ENCODE measurements at regions not wholly inside any gene's neighbourhood (a gene's known extent, or its start where the extent isn't known, plus 50 kb on each side); places are given as distances from the start of the nearest gene placed in this dataset.
"Not testable (repeated sequence)": the region's sequence is repeated elsewhere in the genome, so short reads cannot be mapped to it uniquely, and the experiment has no call there.

DNA sequence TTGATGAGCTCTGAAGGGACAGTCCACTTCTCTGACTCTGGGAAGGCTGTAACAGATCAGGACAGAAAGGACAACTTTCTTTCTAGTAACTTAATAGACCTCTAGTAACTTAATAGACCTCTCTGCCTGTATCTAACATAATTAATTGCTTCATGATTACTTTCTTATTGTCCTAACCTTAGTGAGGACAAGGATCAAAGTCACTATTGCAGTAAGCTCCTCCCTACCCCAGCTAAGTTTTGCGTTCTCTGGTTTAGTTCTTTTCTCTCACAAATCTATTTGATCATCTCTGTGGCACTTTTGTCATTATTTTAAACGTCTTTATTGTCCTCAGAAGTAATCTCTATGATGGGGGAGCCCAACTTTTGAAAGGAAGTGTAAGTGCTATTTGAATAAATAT is 125.5 kb upstream of the UGP2 start:
- no peak for DNase-seq
- H3K9me3 ChIP-seq (replicated peaks; ENCODE audit: control insufficient read depth, low read depth, low read length): no peaks in the 10 kb centered on the region
- H3K36me3 ChIP-seq (ENCODE audit: control insufficient read depth, insufficient read depth, low read length): no peaks in the 10 kb centered on the region
- WGBS (ENCODE audit: insufficient coverage): no CpG with 5 or more reads among the region's 2 CpGs
- H3K4me3 ChIP-seq (ENCODE audit: low read length): no peak overlapping the region
- no peak overlapping the region for H3K27ac ChIP-seq (ENCODE audit: low read length)
- no peaks in the 10 kb centered on the region for H3K27me3 ChIP-seq (ENCODE audit: control insufficient read depth, insufficient read depth, low read length)
- peaks cover 2% of the 10 kb centered on the region for H3K4me1 ChIP-seq (ENCODE audit: control insufficient read depth, insufficient read depth, low read length)

DNA sequence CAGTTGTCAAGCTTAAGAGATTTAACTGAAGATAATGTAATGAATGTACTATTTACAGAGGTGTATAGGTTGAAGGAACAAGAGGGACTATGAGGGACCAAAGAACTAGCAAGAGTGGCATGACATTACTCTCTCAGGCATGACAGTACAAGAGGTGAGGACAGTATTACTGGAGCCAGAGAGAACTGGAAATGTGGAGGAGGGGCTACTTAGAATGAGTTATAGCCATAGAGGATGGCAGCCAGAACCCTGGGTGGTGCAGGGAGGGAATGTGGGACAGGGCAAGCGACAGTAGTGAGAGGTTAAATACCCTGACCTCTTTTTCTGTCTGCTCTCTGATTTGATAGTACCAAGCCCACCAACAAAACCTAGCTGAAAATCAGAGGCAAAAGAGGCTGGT is 122.6 kb upstream of the UGP2 start:
- Histone ChIP-seq H3K9me3 (replicated peaks; ENCODE audit: control insufficient read depth, low read depth, low read length) (no peaks in the 10 kb centered on the region), H3K36me3 (ENCODE audit: control insufficient read depth, insufficient read depth, low read length) (no peaks in the 10 kb centered on the region), H3K27me3 (ENCODE audit: control insufficient read depth, insufficient read depth, low read length) (no peaks in the 10 kb centered on the region), H3K27ac (ENCODE audit: low read length) (no peak overlapping the region), H3K4me1 (ENCODE audit: control insufficient read depth, insufficient read depth, low read length) (no peaks in the 10 kb centered on the region), H3K4me3 (ENCODE audit: low read length) (no peak overlapping the region)
- WGBS (ENCODE audit: insufficient coverage): no CpG with 5 or more reads among the region's 1 CpG
- DNase-seq: no peak

DNA sequence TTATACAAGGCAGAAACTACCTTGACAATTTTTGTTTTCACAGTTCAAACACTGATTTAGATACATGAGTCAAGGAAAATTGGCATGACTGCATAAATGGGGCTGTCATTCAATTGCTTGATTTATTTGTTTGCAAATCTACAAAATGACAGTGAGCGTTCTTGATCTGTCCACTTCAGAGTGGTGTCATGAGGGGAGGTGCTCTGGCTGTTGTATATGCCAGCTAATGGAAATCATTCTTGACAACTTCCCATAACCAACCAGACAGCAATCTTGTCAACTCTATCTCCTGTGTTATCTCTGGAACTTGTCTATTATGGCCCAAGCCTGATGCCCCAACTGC is 120.6 kb upstream of the UGP2 start:
- H3K4me1 ChIP-seq (ENCODE audit: control insufficient read depth, insufficient read depth, low read length): no peaks in the 10 kb centered on the region
- no peak overlapping the region for H3K27ac ChIP-seq (ENCODE audit: low read length)
- no peaks in the 10 kb centered on the region for H3K36me3 ChIP-seq (ENCODE audit: control insufficient read depth, insufficient read depth, low read length)
- no CpG with 5 or more reads among the region's 1 CpG for WGBS (ENCODE audit: insufficient coverage)
- DNase-seq: peak; percentile 8
- no peak overlapping the region for H3K4me3 ChIP-seq (ENCODE audit: low read length)
- H3K9me3 ChIP-seq (replicated peaks; ENCODE audit: control insufficient read depth, low read depth, low read length): no peaks in the 10 kb centered on the region
- H3K27me3 ChIP-seq (ENCODE audit: control insufficient read depth, insufficient read depth, low read length): no peaks in the 10 kb centered on the region

DNA sequence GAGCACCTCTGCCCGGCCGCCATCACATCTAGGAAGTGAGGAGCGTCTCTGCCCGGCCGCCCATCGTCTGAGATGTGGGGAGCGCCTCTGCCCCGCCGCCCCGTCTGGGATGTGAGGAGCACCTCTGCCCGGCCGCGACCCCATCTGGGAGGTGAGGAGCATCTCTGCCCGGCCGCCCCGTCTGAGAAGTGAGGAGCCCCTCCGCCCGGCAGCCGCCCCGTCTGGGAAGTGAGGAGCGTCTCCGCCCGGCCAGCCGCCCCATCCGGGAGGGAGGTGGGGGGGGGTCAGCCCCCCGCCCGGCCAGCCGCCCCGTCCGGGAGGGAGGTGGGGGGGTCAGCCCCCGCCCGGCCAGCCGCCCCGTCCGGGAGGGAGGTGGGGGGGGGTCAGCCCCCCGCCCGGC is 119.4 kb upstream of the UGP2 start:
- H3K27ac ChIP-seq (ENCODE audit: low read length); H3K36me3 ChIP-seq (ENCODE audit: control insufficient read depth, insufficient read depth, low read length); DNase-seq; H3K4me1 ChIP-seq (ENCODE audit: control insufficient read depth, insufficient read depth, low read length); H3K4me3 ChIP-seq (ENCODE audit: low read length); H3K9me3 ChIP-seq (replicated peaks; ENCODE audit: control insufficient read depth, low read depth, low read length); H3K27me3 ChIP-seq (ENCODE audit: control insufficient read depth, insufficient read depth, low read length): not testable (repeated sequence)
- no CpG with 5 or more reads among the region's 37 CpGs for WGBS (ENCODE audit: insufficient coverage)

DNA sequence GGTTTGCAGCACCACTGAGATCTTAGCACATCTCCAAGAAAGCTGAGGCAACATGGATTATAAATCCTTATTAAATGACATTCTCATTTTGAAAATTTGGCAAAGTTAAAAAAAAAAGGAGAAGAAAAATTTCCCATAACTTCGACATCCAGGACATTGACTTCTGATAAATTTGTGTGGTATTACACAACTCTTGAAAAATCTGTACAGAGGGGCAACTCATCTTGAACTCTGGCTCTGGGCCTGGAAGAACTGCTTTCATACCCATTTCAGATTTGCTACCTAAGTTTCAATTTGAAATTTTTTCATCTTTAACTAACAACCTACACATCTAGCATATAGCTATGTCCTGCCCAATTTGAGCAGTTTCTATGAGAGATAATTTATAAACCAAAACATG is 118.0 kb upstream of the UGP2 start:
- Histone ChIP-seq H3K36me3 (ENCODE audit: control insufficient read depth, insufficient read depth, low read length) (no peaks in the 10 kb centered on the region), H3K9me3 (replicated peaks; ENCODE audit: control insufficient read depth, low read depth, low read length) (no peaks in the 10 kb centered on the region), H3K27me3 (ENCODE audit: control insufficient read depth, insufficient read depth, low read length) (no peaks in the 10 kb centered on the region), H3K27ac (ENCODE audit: low read length) (no peak overlapping the region), H3K4me3 (ENCODE audit: low read length) (no peak overlapping the region), H3K4me1 (ENCODE audit: control insufficient read depth, insufficient read depth, low read length) (no peaks in the 10 kb centered on the region)
- WGBS (ENCODE audit: insufficient coverage): no CpG with 5 or more reads among the region's 1 CpG
- DNase-seq: no peak

DNA sequence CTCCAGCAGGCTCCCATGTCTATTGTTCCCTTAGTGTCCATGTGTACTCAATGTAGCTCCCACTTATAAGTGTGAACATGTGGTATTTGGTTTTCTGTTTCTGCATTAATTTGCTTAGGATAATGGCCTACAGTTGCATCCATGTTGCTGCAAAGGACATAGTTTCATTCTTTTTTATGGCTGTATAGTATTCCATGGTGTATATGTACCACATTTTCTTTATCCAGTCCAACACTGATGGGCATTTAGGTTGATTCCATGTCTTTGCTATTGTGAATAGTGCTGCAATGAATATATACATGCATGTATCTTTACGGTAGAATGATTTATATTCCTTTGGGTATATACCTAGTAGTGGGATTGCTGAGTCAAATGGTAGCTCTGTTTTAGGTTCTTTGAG is 116.5 kb upstream of the UGP2 start:
- not testable (repeated sequence) for DNase-seq; H3K4me1 ChIP-seq (ENCODE audit: control insufficient read depth, insufficient read depth, low read length); H3K36me3 ChIP-seq (ENCODE audit: control insufficient read depth, insufficient read depth, low read length); H3K9me3 ChIP-seq (replicated peaks; ENCODE audit: control insufficient read depth, low read depth, low read length); H3K4me3 ChIP-seq (ENCODE audit: low read length); H3K27me3 ChIP-seq (ENCODE audit: control insufficient read depth, insufficient read depth, low read length); H3K27ac ChIP-seq (ENCODE audit: low read length)
- no CpG with 5 or more reads among the region's 1 CpG for WGBS (ENCODE audit: insufficient coverage)

DNA sequence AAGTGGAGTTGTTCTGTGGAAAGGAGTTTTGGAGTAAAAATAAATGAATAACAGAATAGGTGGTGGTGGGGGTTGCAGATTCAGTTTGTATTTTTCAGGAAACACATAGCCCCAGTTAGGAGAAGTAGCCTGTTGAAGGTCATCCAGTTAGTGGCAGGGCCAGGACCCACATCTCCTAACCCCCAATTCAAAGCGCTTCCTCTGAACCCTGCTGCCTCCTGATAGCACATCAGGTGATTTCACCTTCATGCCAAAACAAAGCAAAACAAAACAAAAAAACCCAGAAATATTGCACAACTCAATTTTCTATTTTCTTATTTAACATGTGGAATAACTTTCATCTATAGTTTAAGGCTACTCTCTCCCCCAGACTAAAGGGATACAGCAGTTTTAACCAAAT is 112.3 kb upstream of the UGP2 start:
- no peaks in the 10 kb centered on the region for H3K4me1 ChIP-seq (ENCODE audit: control insufficient read depth, insufficient read depth, low read length)
- no peak for DNase-seq
- H3K4me3 ChIP-seq (ENCODE audit: low read length): no peak overlapping the region
- H3K27ac ChIP-seq (ENCODE audit: low read length): no peak overlapping the region
- no peaks in the 10 kb centered on the region for H3K36me3 ChIP-seq (ENCODE audit: control insufficient read depth, insufficient read depth, low read length)
- WGBS (ENCODE audit: insufficient coverage): no CpG with 5 or more reads among the region's 1 CpG
- H3K9me3 ChIP-seq (replicated peaks; ENCODE audit: control insufficient read depth, low read depth, low read length): no peaks in the 10 kb centered on the region
- H3K27me3 ChIP-seq (ENCODE audit: control insufficient read depth, insufficient read depth, low read length): no peaks in the 10 kb centered on the region

DNA sequence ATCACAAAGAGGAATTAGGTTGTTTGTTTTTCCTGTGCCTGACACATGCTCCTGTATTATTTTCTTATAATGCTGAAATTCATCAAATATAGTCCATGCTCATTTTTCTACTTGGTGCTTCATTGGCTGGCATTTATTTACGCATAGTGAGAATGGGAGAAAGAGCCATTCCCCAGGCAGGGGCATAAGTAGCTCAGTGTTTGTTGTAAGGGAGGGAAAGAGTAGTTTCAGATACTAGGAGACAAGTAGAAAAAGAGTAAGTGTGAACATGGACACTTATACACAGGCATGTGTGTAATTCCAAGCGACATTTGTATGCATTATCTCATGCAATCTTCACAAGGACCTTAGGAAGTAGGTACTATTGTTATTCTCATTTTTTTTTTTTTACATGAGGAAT is 111.9 kb upstream of the UGP2 start:
- H3K27me3 ChIP-seq (ENCODE audit: control insufficient read depth, insufficient read depth, low read length): no peaks in the 10 kb centered on the region
- H3K9me3 ChIP-seq (replicated peaks; ENCODE audit: control insufficient read depth, low read depth, low read length): no peaks in the 10 kb centered on the region
- no peaks in the 10 kb centered on the region for H3K4me1 ChIP-seq (ENCODE audit: control insufficient read depth, insufficient read depth, low read length)
- H3K4me3 ChIP-seq (ENCODE audit: low read length): no peak overlapping the region
- no peak overlapping the region for H3K27ac ChIP-seq (ENCODE audit: low read length)
- DNase-seq: no peak
- WGBS (ENCODE audit: insufficient coverage): no CpG with 5 or more reads among the region's 2 CpGs
- H3K36me3 ChIP-seq (ENCODE audit: control insufficient read depth, insufficient read depth, low read length): no peaks in the 10 kb centered on the region

DNA sequence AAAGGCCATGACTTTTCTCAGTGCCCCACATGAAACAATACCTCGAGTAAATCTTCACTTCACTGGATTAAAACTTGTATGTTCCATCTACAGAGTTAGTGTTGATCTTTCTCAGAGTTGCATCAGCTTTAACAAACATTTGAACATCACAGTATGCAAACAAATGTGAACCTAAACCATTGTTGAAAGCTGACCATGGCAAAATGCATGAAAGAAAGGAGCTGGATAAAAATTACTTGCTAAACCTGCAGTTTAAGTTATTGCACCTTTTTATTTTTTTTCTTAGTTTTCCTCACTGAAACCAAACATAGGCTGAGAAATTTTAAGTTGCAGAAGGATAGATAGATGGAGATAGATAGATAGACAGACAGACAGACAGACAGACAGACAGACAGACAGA is 107.2 kb upstream of the UGP2 start:
- WGBS (ENCODE audit: insufficient coverage): no CpG with 5 or more reads among the region's 1 CpG
- Histone ChIP-seq H3K9me3 (replicated peaks; ENCODE audit: control insufficient read depth, low read depth, low read length) (no peaks in the 10 kb centered on the region), H3K27me3 (ENCODE audit: control insufficient read depth, insufficient read depth, low read length) (no peaks in the 10 kb centered on the region), H3K4me1 (ENCODE audit: control insufficient read depth, insufficient read depth, low read length) (peaks cover 7% of the 10 kb centered on the region), H3K27ac (ENCODE audit: low read length) (no peak overlapping the region), H3K4me3 (ENCODE audit: low read length) (no peak overlapping the region), H3K36me3 (ENCODE audit: control insufficient read depth, insufficient read depth, low read length) (no peaks in the 10 kb centered on the region)
- no peak for DNase-seq

DNA sequence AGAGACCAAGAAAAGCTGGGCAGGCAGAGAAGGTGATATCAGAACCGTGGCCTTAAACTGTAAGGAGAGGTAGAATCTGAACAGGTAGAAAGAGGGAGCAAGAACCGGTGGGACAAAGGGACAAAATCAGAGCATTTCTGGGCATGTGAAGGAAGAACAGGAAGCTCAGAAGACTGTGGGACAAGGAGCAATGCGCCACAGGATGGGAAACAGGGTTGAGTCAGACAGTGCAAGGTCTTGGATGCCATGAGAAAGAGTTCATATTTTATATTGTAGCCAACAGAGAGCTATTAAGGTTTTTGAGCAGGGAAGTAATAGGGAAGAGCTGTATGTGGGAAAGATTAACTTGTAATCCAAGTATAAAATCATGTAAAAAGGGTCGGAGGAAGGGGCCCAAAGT is 106.4 kb upstream of the UGP2 start:
- 70% methylated on average over 4 of the region's 4 CpGs for WGBS (ENCODE audit: insufficient coverage)
- H3K9me3 ChIP-seq (replicated peaks; ENCODE audit: control insufficient read depth, low read depth, low read length): no peaks in the 10 kb centered on the region
- no peak overlapping the region for H3K4me3 ChIP-seq (ENCODE audit: low read length)
- peaks cover 7% of the 10 kb centered on the region for H3K4me1 ChIP-seq (ENCODE audit: control insufficient read depth, insufficient read depth, low read length)
- no peaks in the 10 kb centered on the region for H3K27me3 ChIP-seq (ENCODE audit: control insufficient read depth, insufficient read depth, low read length)
- H3K36me3 ChIP-seq (ENCODE audit: control insufficient read depth, insufficient read depth, low read length): no peaks in the 10 kb centered on the region
- peak; percentile 20 for DNase-seq
- H3K27ac ChIP-seq (ENCODE audit: low read length): no peak overlapping the region

DNA sequence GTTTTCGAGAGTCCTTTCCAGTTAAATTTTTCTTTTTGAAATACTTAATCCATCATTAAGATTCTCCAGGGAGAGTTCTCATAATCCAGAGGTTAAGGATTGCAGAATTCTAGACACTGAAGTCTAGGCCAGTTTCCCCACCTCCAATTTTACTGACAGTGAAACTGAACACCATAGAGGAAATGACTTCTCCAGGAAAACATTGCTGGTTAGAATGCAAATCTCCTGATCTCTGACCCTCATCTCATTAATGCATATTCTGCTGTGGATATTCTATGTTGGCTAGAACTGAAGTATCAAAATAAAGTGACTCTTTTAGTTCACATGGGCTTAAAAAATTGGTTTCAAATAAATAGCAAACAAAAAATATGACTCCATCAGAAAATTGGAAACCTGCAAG is 105.8 kb upstream of the UGP2 start:
- no peaks in the 10 kb centered on the region for H3K9me3 ChIP-seq (replicated peaks; ENCODE audit: control insufficient read depth, low read depth, low read length)
- no peaks in the 10 kb centered on the region for H3K36me3 ChIP-seq (ENCODE audit: control insufficient read depth, insufficient read depth, low read length)
- H3K27me3 ChIP-seq (ENCODE audit: control insufficient read depth, insufficient read depth, low read length): no peaks in the 10 kb centered on the region
- H3K27ac ChIP-seq (ENCODE audit: low read length): no peak overlapping the region
- peak; percentile 30 for DNase-seq
- WGBS (ENCODE audit: insufficient coverage): no CpG with 5 or more reads among the region's 1 CpG
- peaks cover 7% of the 10 kb centered on the region for H3K4me1 ChIP-seq (ENCODE audit: control insufficient read depth, insufficient read depth, low read length)
- H3K4me3 ChIP-seq (ENCODE audit: low read length): no peak overlapping the region

Data from muscle of leg (tissue), 3 donors.